CD4-positive, alpha-beta T cell treated with Interleukin-6 at 100 ng/mL for 8 hours (primary cell): ENCODE measurements at regions not wholly inside any gene's neighbourhood (a gene's known extent, or its start where the extent isn't known, plus 50 kb on each side); places are given as distances from the start of the nearest gene placed in this dataset.
"Not testable (repeated sequence)": the region's sequence is repeated elsewhere in the genome, so short reads cannot be mapped to it uniquely, and the experiment has no call there.

Source experiments
- DNase-seq: peaks from one replicate; pipeline ENCODE4 v3.0.0-alpha.2; 2020; ENCODE audit warnings: mixed read lengths, low spot score

DNA sequence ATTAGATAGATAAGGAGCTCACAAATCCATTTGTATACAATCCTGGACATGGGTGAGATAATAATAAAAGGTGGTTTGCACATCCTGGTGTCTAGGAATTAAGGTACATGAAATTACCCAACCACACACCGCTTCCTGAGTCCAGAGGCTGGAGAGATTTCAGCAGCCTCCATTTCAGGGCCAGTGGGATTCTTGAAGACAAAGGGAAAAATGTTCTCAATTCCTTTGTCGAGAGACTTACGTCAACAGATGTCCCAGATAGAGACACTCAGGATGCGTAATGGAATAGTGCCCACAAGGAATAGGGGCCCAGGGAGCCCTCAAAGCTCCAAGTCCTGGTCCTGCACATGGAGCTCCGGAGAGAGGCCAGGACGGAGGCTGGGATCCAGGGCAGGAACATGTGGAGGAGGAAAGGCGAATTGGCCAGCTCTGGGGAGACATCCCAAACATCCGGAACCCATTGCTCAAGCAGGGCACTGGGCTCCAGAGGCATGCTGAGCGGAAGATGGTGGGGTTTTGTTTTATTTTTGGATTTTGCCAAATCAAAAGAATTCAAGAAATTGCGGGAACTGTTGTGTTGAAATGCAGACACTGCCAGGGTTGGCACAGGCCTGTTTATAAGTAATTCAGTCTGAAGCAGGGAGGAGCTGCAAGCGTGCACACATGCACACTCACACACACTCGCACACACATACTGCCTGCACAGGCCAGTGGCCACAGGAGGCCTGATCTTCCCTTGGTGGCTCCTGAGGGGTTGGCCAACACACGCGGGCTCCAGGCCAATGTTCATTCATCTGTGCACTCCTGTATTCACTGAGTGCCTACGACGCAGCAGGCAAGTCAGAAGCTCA is 97.2 kb downstream of the NOG start:
- DNase-seq, result no peak

DNA sequence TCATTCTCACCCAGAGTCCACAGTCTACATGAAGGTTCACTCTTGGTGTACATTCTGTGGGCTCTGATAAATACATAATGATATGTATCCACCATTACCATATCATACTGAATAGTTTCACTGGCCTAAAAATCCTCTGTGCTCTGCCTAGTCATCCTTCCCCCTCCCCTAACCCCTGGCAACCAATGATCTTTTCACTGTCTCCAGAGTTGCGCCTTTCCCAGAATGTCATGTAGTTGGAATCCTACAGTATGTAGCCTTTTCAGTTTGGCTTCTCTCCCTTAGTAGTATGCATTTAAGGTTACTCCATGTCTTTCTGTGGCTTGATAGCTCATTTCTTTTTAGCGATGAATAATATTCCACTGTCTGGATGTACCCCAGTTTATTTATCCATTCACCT is 101.3 kb downstream of the NOG start:
- no peak for DNase-seq

DNA sequence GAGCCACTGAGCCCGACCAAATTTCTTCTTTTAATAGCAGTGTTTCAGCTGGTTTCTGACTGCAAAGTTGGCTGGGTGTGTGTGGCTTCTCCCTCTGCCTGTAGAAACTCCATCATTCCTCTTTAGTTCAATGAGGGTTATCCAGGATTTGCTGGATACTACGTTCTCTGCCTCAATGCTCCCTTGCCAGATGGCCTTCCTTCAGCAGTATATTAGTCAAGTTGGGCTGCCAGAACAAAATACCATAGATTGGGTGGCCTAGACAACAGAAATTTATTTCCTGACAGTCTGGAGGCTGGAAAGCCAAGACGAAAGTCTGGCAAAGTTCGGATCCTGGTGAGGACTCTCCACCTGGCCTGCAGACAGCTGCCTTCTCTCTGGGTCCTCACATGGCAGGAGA is 103.7 kb downstream of the NOG start:
- DNase-seq, result no peak

- no peak for DNase-seq
Measured at GRCh38 chr17:56699186-56699894, 105.8 kb downstream of the NOG start.

DNA sequence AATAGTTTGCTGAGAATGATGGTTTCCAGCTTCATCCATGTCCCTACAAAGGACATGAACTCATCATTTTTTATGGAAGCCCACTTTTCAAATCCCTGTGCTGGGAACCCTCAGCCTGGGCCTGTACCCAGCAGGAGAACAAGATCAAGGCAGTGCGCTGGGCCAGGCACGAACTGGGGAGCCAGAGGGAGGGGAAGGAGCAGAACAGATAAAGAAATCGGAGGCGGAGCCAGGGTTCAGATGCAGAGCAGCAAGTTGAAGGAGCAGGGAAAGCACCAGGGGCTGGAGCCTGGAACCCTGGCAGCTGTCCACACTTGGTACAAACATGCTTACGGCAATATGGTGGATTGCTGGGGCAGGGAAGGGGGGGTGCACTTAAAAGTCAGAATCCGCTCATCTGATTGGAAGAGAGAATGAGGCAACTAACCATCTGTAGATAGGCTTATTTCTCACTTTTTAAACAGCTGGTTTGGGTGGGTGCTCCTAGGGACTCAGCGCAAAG is 107.5 kb downstream of the NOG start:
- DNase-seq, result no peak

- no peak for DNase-seq
Measured at GRCh38 chr17:56707312-56708219, 114.1 kb downstream of the NOG start.

DNA sequence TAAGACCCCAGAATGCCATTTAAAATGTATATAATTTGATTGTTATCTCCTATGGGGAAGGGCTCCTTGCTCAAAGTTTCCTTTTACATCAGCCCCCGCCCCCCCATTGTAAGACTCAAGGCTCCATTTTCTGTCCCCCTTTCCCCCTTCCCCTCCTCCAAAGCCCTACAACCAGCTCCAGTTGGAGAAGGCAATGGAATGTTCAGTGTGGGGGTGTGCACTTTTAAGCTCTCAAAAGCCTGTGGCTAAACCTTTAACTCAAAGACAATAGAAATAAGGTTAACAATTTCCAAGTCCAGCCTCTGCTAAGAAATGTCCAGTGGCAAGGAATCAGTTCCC is 114.7 kb downstream of the NOG start:
- no peak for DNase-seq

DNA sequence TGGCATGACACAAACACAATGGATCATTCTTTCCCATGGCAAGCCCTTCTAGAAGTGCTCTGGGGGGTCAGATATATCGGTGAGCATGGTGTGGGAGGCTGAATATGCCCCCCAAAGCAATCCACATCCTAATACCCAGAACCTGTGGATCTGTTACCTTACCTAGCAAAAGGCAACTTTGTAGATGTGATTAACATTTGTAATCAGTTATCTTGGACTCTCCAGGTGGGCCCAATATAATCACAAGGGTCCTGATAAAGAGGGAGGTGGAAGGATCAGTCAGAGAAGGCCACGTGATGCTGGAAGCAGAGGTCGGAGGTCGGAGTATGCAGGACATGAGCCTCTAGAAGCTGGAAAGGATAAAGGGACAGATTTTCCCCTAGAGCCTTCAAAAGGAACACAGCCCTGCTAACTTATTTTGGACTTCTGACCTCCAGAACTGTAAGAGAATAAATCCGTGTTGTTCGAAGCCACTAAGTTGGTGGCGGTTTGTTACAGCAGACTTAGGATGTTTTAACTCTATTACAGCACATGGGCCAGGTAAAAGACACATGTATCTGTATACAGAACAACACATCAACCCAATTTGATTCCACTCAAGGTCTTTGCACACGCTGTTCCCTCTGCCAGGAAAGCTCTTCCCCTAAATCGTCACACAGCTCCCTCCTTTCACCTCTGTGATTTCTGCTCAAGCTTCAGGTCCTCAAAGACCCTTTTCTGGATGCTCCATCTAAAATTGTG is 115.3 kb downstream of the NOG start:
- DNase-seq, result no peak

- DNase-seq, result no peak
Measured at GRCh38 chr17:56710986-56711385, 117.5 kb downstream of the NOG start.

DNA sequence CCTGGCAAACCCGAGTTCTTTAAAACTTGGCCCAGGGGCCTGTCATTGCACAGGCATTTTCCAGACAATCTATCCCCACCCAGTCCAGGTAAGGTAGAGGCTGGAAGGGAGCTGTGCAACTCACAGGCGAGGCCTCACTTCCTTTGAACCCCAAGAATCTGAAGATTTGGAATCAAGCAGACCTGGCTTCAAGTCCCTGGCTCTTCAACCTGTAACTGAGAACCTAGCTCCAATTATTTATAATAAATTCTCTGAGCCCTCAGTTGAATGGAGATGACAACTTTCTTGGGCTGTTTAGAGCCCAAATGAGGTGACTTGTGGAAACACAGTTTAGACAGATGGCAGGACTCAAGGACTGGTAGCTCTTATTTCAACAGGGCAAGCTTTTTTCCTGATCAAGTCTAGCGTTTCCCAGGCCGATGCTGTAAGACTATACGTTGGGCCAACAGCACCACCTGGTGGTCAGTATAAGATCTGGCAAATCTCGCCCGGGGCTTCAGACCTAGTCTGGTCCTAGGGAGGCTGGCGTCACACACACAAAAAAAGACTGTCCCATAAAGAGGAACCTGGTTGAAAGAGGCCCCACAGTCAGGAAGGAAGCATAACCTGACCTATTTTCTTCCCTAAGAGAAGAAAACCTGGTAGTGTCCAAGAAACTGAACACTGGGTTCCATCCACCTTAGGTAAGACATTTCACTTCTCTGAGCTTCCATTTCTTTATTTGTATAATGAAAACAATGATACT is 117.9 kb downstream of the C17orf67 start:
- peak; percentile 70 for DNase-seq

DNA sequence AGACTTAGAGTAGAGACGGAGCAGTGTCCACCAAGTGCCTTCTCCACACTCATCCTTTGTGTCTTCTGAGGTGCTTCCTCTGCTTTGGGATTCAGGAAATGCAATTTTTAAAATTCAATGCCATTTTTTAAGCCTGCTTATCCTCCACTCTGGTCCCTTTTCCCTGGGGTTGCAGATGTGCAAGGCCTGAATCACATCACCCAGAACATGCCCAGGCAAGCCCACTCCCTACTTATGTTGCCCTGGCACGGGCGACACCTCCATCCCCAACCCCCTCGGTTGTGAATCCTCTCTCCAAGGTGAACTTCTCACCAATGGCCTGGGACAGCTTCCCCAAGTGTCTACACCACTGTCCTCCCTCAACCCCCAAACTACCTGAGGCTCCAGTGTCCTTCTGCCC is 116.2 kb downstream of the C17orf67 start:
- no peak for DNase-seq

DNA sequence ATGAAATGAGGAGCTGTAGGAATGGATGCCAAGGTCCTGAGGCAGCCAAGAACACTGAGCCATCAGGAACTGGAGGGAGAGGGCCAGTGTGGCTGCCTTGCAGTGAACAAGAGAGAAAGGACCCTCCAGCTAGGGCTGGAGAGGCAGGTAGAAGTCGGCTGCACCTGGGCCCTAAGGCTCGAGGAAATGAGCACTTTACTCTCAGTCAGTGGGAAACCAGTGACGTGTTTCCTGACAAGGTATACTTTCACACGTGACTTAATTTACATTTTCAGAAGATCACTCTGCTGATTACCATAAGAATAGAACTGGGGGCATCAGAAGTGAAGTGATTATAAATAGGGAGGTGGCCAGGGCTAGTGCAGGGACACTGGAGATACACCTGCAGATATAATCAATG is 115.2 kb downstream of the C17orf67 start:
- no peak for DNase-seq

GRCh38 chr17:56723421-56723820 is 110.3 kb downstream of the C17orf67 start:
- DNase-seq, result no peak

DNA sequence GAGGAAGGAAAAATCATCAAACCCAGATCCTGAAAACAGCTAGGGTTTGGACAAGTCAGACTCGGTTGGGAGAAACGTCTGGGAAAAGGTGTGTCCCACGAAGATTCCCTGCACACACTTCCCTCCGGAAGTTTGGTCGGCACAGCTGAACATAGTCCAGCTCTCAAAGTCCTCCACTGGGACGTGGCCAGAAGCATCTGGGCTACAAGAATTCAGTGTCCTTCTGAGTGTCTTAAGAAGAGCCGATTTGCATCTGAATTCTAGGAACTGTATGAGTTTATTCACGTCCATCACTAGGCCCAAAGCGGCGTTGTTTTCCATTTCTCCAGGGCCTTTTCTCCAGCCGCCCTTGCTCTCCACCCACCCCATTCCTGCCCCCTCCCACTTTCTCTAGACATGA is 109.1 kb downstream of the C17orf67 start:
- DNase-seq, result no peak

GRCh38 chr17:56725144-56725543 is 108.6 kb downstream of the C17orf67 start:
- no peak for DNase-seq

DNA sequence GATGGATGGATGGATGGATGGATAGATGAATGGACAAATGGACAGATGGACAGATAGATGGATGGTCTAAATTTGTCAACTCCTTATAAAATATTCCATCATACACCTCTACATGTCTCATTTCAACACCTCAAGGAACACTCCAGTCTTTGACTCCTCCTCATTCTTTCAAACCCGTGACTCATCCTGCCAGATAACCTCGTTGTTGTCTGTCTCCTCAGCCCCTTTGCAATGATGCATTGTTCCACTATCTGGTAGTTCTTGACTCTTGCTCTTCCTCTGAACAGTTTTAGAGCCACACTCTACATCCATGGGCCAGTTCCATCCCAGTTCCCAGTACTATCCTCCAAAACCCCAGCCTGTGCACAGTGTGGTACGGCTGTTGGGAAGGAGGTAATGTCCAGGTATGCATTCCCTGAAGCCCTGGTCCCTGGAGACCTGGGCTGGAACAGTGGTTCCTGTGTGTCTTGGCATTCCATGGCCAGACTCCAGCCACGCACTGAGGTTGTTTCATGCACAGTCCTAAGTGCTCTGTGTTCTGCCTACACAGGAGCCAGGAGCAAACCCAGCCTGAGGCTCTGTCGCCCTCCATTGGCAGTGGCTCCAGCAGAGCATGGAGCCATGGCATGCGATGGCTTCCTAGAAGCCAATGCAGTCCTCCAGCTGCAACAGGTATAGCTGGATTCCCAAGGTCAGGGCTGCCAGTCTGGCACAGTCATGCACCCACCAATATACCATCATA is 105.7 kb downstream of the C17orf67 start:
- no peak for DNase-seq

DNA sequence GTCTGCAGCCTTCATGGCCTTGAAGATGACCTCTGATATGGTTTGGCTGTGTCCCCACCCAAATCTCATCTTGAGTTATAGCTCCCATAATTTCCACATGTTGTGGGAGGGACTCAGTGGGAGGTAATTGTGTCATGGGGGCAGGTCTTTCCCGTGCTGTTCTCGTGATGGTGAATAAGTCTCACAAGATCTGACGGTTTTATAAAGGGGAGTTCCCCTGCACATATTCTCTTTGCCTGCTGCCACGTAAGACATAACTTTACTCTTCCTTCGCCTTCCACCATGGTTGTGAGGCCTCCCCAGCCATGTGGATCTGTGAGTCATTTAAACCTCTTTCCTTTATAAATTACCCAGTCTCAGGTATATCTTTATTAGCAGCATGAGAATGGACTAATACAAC is 102.6 kb downstream of the C17orf67 start:
- not testable (repeated sequence) for DNase-seq

- no peak for DNase-seq
Measured at GRCh38 chr17:56733833-56734232, 99.9 kb downstream of the C17orf67 start.

GRCh38 chr17:56735842-56736241 is 97.9 kb downstream of the C17orf67 start:
- no peak for DNase-seq
